ENCODE measurements at regions not wholly inside any gene's neighbourhood (a gene's known extent, or its start where the extent isn't known, plus 50 kb on each side); places are given as distances from the start of the nearest gene placed in this dataset.

GRCh38 chr10:130551676-130552075, 415.5 kb downstream of the GLRX3 start:
- Histone ChIP-seq H3K4me3 (no peak overlapping the region), H3K9me3 (no peaks in the 10 kb centered on the region), H3K4me1 (no peaks in the 10 kb centered on the region), H3K27me3 (replicated peaks in 1 of 7) (peaks cover 0 to 22% (median 0%) of the 10 kb centered on the region in 7 donors), H3K27ac (no peak overlapping the region), H3K36me3 (no peaks in the 10 kb centered on the region)
- TF ChIP-seq CTCF (IDR thresholded peaks at IDR 0.05 in 8 of 11, conservative IDR thresholded peaks at IDR 0.05 in 3 of 11) (no peak), POLR2AphosphoS5 (IDR thresholded peaks at IDR 0.05) (no peak), POLR2A (IDR thresholded peaks at IDR 0.05) (no peak)
- 86 to 92% (median 87%) methylated on average over 7 of the region's 7 CpGs for WGBS, 5 donors
- no peak for DNase-seq
- intact Hi-C loops (cut with DNase I; ENCODE audit: low total_unique reads): no loop called here

- Histone ChIP-seq H3K27ac (no peak overlapping the region), H3K4me3 (no peak overlapping the region), H3K27me3 (replicated peaks in 1 of 7) (peaks cover 0 to 4% (median 0%) of the 10 kb centered on the region in 7 donors), H3K36me3 (no peaks in the 10 kb centered on the region), H3K4me1 (no peaks in the 10 kb centered on the region), H3K9me3 (no peaks in the 10 kb centered on the region)
- TF ChIP-seq CTCF (IDR thresholded peaks at IDR 0.05 in 8 of 11, conservative IDR thresholded peaks at IDR 0.05 in 3 of 11) (no peak), POLR2A (IDR thresholded peaks at IDR 0.05) (no peak), POLR2AphosphoS5 (IDR thresholded peaks at IDR 0.05) (no peak)
- 63 to 77% (median 71%) methylated on average over 6 to 7 of the region's 7 CpGs for WGBS, 5 donors
- intact Hi-C loops (cut with DNase I; ENCODE audit: low total_unique reads): no loop called here
- no peak for DNase-seq
Measured at GRCh38 chr10:130553826-130554225, 417.6 kb downstream of the GLRX3 start.

GRCh38 chr10:130554701-130555410, 418.7 kb downstream of the GLRX3 start:
- Histone ChIP-seq H3K4me1 (no peaks in the 10 kb centered on the region), H3K4me3 (no peak overlapping the region), H3K27me3 (replicated peaks in 1 of 7) (no peaks in the 10 kb centered on the region), H3K36me3 (no peaks in the 10 kb centered on the region), H3K27ac (no peak overlapping the region), H3K9me3 (no peaks in the 10 kb centered on the region)
- intact Hi-C loops (cut with DNase I; ENCODE audit: low total_unique reads): no loop called here
- WGBS, 5 donors: 85 to 88% (median 86%) methylated on average over 14 of the region's 14 CpGs
- DNase-seq: no peak
- TF ChIP-seq CTCF (IDR thresholded peaks at IDR 0.05 in 8 of 11, conservative IDR thresholded peaks at IDR 0.05 in 3 of 11): no peak
- no peak for TF ChIP-seq POLR2AphosphoS5 (IDR thresholded peaks at IDR 0.05)
- TF ChIP-seq POLR2A (IDR thresholded peaks at IDR 0.05): no peak

- Histone ChIP-seq H3K9me3 (no peaks in the 10 kb centered on the region), H3K4me1 (no peaks in the 10 kb centered on the region), H3K27me3 (replicated peaks in 1 of 7) (no peaks in the 10 kb centered on the region), H3K4me3 (no peak overlapping the region), H3K27ac (no peak overlapping the region), H3K36me3 (no peaks in the 10 kb centered on the region)
- TF ChIP-seq POLR2AphosphoS5 (IDR thresholded peaks at IDR 0.05) (no peak), POLR2A (IDR thresholded peaks at IDR 0.05) (no peak), CTCF (IDR thresholded peaks at IDR 0.05 in 8 of 11, conservative IDR thresholded peaks at IDR 0.05 in 3 of 11) (no peak)
- no peak for DNase-seq
- WGBS, 5 donors: 73 to 88% (median 82%) methylated on average over 7 of the region's 7 CpGs
- intact Hi-C loops (cut with DNase I; ENCODE audit: low total_unique reads): no loop called here
Measured at GRCh38 chr10:130555411-130555750, 419.2 kb downstream of the GLRX3 start.
